Renal cortex interstitium (tissue), 11 donors: ENCODE measurements at regions not wholly inside any gene's neighbourhood (a gene's known extent, or its start where the extent isn't known, plus 50 kb on each side); places are given as distances from the start of the nearest gene placed in this dataset.
"Not testable (repeated sequence)": the region's sequence is repeated elsewhere in the genome, so short reads cannot be mapped to it uniquely, and the experiment has no call there.

Experiments
- DNase-seq, 11 donors: peaks; one replicate each; pipeline ENCODE4 v3.0.0-alpha.2; 2013; ENCODE audit warnings: low read depth in 9 of 11, low spot score in 4 of 11; ENCODE audit errors: extremely low read depth in 1 of 11

DNA sequence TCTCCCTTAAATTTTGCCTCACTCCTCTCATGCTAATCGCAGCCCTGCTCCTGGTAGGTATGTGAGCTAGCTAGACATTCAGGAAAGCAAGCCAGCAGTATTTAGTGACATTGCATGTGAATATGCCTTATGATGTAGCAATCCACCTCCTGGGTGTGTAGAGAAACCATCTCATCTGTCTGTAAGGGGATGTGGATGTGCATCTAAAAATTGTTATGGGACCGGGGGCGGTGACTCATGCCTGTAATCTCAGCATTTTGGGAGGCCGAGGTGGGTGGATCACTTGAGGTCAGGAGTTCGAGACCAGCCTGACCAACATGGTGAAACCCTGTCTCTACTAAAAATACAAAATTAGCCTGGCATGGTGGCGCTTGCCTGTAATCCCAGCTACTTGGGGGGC is 60.1 kb upstream of the KIT start:
- DNase-seq, result not testable (repeated sequence)

GRCh38 chr4:54602175-54602574 is 55.6 kb upstream of the KIT start:
- not testable (repeated sequence) for DNase-seq

- no peak for DNase-seq
These were observed 50.7 kb upstream of the KIT start for GRCh38 chr4:54607067-54607466.

DNA sequence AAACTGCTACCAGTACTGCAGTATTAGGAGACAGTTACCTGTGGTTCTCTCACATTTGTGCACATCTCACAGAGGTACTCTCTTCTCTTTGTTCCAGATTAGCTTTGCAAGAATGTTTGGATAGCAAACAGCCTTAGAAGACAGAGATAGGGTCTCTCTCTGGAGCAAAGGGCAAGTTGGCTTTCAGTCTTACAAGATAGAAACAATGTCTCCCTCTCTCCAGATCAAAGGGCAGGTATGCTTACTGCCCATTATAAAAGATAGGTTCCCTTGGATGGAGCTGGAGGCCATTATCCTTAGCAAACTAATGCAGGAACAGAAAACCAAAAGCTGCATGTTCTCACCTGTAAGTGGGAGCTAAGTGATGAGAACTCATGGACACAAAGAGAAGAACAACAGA is 50.2 kb upstream of the KIT start:
- DNase-seq, result no peak
